ENCODE measurements at regions not wholly inside any gene's neighbourhood (a gene's known extent, or its start where the extent isn't known, plus 50 kb on each side); places are given as distances from the start of the nearest gene placed in this dataset.
"Not testable (repeated sequence)": the region's sequence is repeated elsewhere in the genome, so short reads cannot be mapped to it uniquely, and the experiment has no call there.

- DNase-seq: not testable (repeated sequence)
Observed at GRCh38 chr6:86057293-86057980, 414.8 kb upstream of the SYNCRIP start.

GRCh38 chr6:86045038-86045437 lies 402.4 kb upstream of the SYNCRIP start:
- no peak for DNase-seq

DNA sequence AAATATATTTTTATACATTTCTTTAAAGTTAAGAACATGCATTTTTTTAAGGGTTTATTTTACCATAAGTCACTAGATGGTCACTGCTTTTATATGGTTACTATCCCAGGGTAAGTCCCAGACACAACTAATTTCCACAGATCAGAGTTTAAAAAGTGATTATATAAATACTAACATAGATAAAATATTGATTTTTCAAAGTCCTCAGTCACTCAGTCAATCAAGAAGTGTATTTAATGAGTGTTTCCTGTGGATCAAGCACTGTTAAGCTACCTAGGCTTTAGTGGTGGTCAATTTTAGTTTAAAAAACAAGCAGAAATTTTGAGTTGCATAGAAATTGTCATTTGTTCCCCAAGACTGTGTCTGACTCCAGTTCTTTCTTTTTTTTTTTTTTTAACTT lies 399.5 kb upstream of the SYNCRIP start:
- DNase-seq: no peak

DNA sequence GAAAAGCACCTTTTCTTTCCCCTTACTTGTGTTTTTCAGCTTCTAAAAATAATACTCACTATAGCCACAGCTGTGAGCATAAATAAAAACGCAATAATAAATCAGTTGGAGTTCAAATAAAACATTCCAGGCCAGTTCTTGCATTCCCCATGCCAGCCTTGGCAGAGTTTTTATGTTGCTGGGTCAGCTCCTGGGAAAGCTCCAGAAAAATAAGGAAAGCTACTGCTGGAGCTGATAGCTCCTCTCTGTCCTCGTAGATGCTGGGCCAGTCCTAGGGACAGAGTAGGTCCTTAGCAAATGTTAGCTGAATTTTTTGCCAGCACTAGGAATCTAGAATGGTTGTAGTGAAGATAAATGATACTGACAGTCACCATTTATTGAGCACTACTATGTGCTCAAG lies 389.0 kb upstream of the SYNCRIP start:
- DNase-seq: no peak

- no peak for DNase-seq
Observed at GRCh38 chr6:86030875-86031274, 388.2 kb upstream of the SYNCRIP start.

DNA sequence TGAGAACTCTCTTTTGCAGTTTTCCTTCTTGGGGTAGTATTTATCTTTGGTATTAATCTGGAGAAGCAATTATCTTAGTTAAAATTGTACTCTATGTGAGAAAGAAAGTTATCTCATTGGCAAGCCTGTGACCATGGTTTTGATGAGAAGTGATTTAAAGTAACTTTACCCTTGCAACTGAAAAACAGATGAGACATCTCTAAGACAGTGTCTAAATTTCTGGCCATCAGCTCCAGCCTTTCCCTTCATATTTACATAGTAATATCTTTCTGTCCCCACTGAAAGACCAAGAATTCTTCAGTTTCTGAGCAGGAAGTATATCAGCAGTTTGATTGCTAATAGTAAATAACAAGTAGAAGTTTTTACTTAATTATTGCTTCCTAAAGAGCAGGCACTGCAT lies 386.1 kb upstream of the SYNCRIP start:
- DNase-seq: no peak

DNA sequence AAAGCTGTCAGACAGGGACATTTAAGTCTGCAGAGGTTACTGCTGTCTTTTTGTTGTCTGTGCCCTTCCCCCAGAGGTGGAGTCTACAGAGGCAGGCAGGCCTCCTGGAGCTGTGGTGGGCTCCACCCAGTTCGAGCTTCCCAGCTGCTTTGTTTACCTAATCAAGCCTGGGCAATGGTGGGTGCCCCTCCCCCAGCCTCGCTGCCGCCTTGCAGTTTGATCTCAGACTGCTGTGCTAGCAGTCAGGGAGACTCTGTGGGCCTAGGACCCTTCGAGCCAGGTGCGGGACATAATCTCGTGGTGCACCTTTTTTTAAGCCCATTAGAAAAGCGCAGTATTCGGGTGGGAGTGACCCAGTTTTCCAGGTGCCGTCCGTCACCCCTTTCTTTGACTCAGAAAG lies 384.2 kb upstream of the SYNCRIP start:
- DNase-seq: not testable (repeated sequence)

DNA sequence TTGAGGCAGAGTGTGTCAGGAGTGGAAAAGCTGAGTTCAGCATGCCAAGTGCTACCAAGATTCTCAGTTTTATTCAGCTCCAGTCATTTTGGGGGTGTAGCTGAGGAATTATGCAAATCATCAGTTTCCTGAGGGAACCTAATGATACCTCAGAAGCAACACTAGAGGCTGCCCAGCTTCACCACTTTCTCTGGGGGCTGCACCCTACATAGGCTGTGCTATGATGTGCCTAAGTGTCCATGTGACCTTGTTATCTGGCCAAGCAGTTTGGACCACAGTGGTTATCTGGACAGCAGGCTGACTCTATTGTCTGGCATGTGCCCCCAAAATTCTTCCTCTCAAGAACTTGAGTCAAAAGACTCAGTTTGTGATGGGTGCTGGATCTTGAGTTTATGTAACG lies 374.6 kb upstream of the SYNCRIP start:
- no peak for DNase-seq

DNA sequence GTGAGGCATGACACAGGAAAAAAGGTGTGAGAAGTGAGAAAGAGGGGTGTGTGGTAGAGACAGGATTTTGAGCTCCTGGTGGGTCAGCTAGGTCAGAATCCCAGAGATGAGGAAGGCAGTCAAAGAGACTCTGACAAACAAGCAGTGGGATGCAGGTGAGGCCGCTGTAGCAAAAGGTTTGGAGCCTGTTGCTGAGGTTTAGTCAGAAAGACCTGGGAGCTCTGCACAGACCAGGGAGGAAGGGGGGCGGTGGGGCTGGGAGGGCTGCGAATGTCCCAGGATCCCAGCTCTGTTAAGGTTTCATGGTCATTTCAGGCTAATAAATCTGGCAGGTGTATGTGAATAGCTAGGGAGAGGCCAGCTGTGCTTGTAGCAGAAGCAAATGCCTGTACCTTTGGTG lies 373.9 kb upstream of the SYNCRIP start:
- no peak for DNase-seq

DNA sequence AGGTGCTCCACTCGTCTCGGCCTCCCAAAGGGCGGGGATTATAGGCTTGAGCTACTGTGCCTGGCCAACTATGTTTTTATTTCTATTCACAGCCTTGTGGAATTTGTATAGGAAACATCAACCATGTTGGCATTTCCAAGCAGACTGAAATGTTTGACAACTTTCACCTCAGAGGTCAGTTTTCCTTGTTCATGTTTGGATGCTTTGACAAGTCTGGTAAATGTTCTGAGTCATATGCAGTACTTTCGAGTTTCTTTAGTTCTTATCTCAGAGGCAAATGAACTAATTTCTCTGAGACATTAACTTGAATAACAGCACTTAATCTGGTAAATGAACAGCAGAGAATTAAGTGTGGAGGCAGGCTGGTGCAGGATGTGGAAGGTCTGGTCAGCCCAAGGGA lies 373.4 kb upstream of the SYNCRIP start:
- DNase-seq: no peak

DNA sequence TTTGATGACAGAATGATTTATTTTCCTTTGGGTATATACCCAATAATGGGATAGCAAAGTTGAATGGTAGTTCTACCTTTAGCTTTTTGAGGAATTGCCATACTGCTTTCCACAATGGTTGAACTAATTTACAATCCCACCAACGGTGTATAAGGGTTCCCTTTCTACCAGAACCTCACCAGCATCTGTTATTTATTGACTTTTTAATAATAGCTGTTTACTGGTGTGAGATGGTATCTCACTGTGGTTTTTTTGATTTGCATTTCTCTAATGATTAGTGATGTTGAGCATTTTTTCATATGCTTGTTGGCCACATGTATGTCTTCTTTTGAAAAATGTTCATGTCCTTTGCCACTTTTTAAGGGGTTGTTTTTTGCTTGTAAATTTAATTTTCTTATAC lies 370.3 kb upstream of the SYNCRIP start:
- not testable (repeated sequence) for DNase-seq

GRCh38 chr6:86010915-86011786 lies 368.5 kb upstream of the SYNCRIP start:
- DNase-seq: no peak

DNA sequence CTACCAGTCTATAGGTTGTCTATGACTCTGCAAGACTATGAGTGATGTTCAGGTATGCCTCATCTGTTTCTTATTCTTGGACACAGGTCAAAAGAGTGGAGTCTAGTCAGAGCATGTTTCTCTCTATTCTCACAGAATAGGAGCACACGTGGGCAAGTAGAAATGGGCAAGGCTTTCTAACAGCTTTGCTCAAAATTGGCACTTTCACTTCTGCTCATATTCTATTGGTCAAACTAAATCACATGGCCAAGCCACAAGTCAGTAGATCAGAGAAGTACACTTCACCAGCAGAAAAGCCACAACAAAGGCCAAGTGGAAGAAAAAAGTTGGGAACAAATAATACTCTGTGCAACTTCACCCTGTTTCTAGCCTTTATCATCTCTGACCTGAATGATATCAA lies 354.5 kb upstream of the SYNCRIP start:
- DNase-seq: no peak

- DNase-seq: no peak
Observed at GRCh38 chr6:85996034-85996375, 353.3 kb upstream of the SYNCRIP start.

DNA sequence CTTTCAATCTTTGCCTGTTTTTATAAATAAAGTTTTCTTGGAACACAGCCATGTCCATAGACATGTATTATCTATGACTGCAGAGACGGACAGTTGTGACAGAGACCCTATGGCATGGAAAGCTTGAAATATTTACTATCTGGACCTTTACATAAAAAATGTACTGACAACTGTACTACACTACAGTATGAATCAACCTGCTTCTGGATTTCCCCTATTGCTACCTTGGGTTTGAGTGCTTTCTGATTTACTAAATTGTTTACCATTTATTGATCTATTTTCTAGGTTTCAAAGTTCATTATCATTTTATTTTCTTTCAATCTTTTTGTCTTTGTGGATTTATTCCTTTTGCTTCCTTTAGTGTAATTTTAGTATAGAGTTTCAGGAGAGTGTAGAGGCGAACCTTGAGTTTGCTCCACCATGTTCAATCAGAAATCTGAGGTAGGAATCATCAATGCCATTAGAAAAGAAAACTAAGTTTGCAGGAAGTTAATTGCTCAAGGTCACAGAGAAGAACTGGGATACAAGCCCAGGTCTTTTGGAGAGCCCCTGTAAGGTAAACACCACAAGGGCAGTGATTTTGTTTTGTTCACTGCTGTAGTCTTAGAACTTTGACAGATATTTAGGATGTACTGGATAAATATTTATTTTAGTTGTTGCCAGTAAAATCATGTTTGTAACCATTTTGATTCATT lies 352.8 kb upstream of the SYNCRIP start:
- DNase-seq: no peak

DNA sequence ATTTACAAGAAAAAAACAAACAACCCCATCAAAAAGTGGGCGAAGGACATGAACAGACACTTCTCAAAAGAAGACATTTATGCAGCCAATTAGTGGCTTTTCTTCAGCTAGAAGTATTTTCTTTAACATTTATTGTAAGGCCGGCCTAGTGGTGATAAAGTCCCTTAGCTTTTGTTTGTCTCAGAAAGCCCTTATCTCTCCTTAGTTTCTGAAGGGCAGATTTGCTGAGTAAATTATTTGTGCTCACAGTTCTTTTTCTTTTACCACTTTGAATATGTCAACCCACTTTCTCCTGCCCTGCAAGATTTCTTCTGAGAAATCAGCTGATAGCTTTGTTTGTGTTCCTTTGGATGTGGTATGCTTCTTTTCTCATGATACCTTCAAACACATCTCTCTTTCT lies 344.0 kb upstream of the SYNCRIP start:
- DNase-seq: no peak

DNA sequence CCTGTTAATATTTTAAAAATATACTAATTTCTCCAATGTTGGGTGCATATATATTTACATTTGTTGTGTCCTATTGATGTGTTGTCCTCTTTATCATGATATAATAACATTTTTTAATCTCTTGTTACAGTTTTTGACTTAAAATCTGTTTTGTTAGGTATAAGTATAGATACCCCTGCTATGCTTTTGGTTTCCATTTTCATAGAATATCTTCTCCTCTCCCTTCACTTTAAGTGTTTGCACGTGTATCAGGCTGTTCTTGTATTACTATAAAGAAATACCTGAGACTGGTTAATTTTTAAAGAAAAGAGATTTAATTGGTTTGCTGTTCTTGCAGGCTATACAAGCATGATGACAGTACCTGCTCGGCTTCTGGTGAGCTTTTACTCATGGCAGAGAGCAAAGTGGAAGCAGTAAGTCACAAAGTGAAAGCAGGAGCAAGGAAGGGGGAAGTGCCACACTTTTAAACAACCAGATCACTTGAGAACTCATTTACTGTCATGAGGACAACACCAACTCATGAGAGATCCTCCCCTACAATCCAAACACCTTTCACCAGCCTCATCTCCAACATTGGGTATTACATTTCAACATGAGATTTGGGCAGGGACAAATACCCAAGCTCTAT lies 340.5 kb upstream of the SYNCRIP start:
- no peak for DNase-seq

- DNase-seq: no peak
Observed at GRCh38 chr6:85977661-85978060, 335.0 kb upstream of the SYNCRIP start.

GRCh38 chr6:85975957-85976356 lies 333.3 kb upstream of the SYNCRIP start:
- no peak for DNase-seq

GRCh38 chr6:85971238-85971637 lies 328.6 kb upstream of the SYNCRIP start:
- DNase-seq: no peak

GRCh38 chr6:85966828-85967227 lies 324.1 kb upstream of the SYNCRIP start:
- no peak for DNase-seq

DNA sequence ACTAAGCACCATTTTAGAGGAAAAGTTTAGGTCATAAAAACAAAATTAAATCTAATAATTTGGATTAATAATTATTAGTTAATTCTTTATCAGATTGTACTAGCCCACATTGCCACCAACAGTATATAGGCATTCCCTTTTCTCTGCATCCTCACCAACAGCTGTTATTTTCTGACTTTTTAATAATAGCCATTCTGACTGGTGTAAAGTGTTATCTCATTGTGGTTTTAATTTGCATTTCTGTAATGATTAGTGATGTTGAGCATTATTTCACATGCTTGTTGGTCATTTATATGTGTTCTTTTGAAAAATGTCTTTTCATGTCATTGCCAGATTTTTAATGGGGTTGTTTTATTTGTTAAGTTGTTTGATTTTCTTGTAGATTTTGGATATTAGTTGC lies 319.1 kb upstream of the SYNCRIP start:
- no peak for DNase-seq

DNA sequence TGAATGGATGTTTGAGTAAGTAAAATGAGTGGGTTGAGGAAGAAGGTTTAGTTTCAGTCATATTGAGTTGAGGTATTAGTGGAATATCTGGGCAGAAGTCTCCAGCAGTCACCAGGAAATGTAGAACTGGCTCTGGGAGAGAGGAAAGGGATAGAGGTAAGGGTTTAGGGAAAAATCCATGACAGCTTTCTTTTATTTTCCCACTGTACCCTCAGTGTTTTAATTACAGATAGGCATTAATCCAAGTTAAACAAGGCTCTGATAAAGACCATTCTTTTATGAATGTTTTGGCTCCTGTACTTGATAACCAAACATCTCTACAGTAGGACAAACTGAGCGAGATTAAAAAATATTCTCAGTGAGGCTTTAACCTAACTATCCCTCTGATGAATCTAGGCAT lies 318.4 kb upstream of the SYNCRIP start:
- no peak for DNase-seq

Measured in tongue (tissue), 1 donor.